ENCODE measurements at regions not wholly inside any gene's neighbourhood (a gene's known extent, or its start where the extent isn't known, plus 50 kb on each side); places are given as distances from the start of the nearest gene placed in this dataset.
A peak's percentile ranks its signal among the peaks of the same experiment; 100 is the strongest.

- no peak for DNase-seq
- Mint-ChIP-seq H3K27ac (peak overlapping the region; percentile 70 to 82), H3K36me3 (ENCODE audit: insufficient read depth) (peaks cover 8% of the 10 kb centered on the region), H3K4me3 (no peak overlapping the region), H3K27me3 (no peaks in the 10 kb centered on the region), H3K4me1 (ENCODE audit: low read depth in 2 of 2) (peaks cover 10 to 33% of the 10 kb centered on the region in 2 donors), H3K9me3 (no peaks in the 10 kb centered on the region)
- no peak for ATAC-seq (replicated peaks)
Measured at GRCh38 chr12:124410354-124411175, 115.7 kb downstream of the RFLNA start.

- ATAC-seq (replicated peaks), result no peak
- DNase-seq, result no peak
- peaks cover 8% of the 10 kb centered on the region for H3K36me3 Mint-ChIP-seq (ENCODE audit: insufficient read depth)
- H3K27ac Mint-ChIP-seq, result peak overlapping the region in 1 of 2 donors; percentile 65
- peaks cover 13 to 26% of the 10 kb centered on the region in 2 donors for H3K4me1 Mint-ChIP-seq (ENCODE audit: low read depth in 2 of 2)
- H3K4me3 Mint-ChIP-seq, result no peak overlapping the region
- no peaks in the 10 kb centered on the region for H3K27me3 Mint-ChIP-seq
- no peaks in the 10 kb centered on the region for H3K9me3 Mint-ChIP-seq
Measured at GRCh38 chr12:124408822-124409517, 114.1 kb downstream of the RFLNA start.

- Mint-ChIP-seq H3K9me3 (no peaks in the 10 kb centered on the region), H3K4me3 (no peak overlapping the region), H3K4me1 (ENCODE audit: low read depth in 2 of 2) (peaks cover 16 to 24% of the 10 kb centered on the region in 2 donors), H3K36me3 (ENCODE audit: insufficient read depth) (peaks cover 14% of the 10 kb centered on the region), H3K27ac (peak overlapping the region; percentile 70 to 82), H3K27me3 (no peaks in the 10 kb centered on the region)
- DNase-seq (no peak), ATAC-seq (replicated peaks) (no peak)
Measured at GRCh38 chr12:124407074-124407473, 112.2 kb downstream of the RFLNA start.

GRCh38 chr12:124406043-124406442 lies 111.2 kb downstream of the RFLNA start:
- no peaks in the 10 kb centered on the region for H3K27me3 Mint-ChIP-seq
- H3K9me3 Mint-ChIP-seq, result no peaks in the 10 kb centered on the region

GRCh38 chr12:124405592-124405991 lies 110.7 kb downstream of the RFLNA start:
- Mint-ChIP-seq H3K4me1 (ENCODE audit: low read depth in 2 of 2) (peaks cover 17 to 21% of the 10 kb centered on the region in 2 donors), H3K36me3 (ENCODE audit: insufficient read depth) (peaks cover 18% of the 10 kb centered on the region), H3K4me3 (no peak overlapping the region)

More at GRCh38 chr12:124406043-124406442, 111.2 kb downstream of the RFLNA start:
- DNase-seq (no peak), ATAC-seq (replicated peaks) (no peak)
- peak overlapping the region; percentile 38 to 82 for H3K27ac Mint-ChIP-seq
- peaks cover 17 to 26% of the 10 kb centered on the region in 2 donors for H3K4me1 Mint-ChIP-seq (ENCODE audit: low read depth in 2 of 2)
- H3K36me3 Mint-ChIP-seq (ENCODE audit: insufficient read depth), result peaks cover 16% of the 10 kb centered on the region
- no peak overlapping the region for H3K4me3 Mint-ChIP-seq

GRCh38 chr12:124405151-124405550 lies 110.3 kb downstream of the RFLNA start:
- H3K4me1 Mint-ChIP-seq (ENCODE audit: low read depth in 2 of 2), result peaks cover 17 to 18% of the 10 kb centered on the region in 2 donors

More at GRCh38 chr12:124405592-124405991, 110.7 kb downstream of the RFLNA start:
- Mint-ChIP-seq H3K9me3 (no peaks in the 10 kb centered on the region), H3K27me3 (no peaks in the 10 kb centered on the region), H3K27ac (peak overlapping the region in 1 of 2 donors; percentile 38)
- ATAC-seq (replicated peaks) (no peak), DNase-seq (no peak)

GRCh38 chr12:124404162-124404784 lies 109.4 kb downstream of the RFLNA start:
- no peak overlapping the region for H3K4me3 Mint-ChIP-seq
- no peak for ATAC-seq (replicated peaks)
- H3K27me3 Mint-ChIP-seq, result no peaks in the 10 kb centered on the region
- DNase-seq, result no peak
- H3K36me3 Mint-ChIP-seq (ENCODE audit: insufficient read depth), result peaks cover 15% of the 10 kb centered on the region
- H3K27ac Mint-ChIP-seq, result no peak overlapping the region
- no peaks in the 10 kb centered on the region for H3K9me3 Mint-ChIP-seq
- peaks cover 17% of the 10 kb centered on the region in 2 donors for H3K4me1 Mint-ChIP-seq (ENCODE audit: low read depth in 2 of 2)

More at GRCh38 chr12:124405151-124405550, 110.3 kb downstream of the RFLNA start:
- Mint-ChIP-seq H3K4me3 (no peak overlapping the region), H3K27me3 (no peaks in the 10 kb centered on the region), H3K27ac (peak overlapping the region in 1 of 2 donors; percentile 52), H3K36me3 (ENCODE audit: insufficient read depth) (peaks cover 15% of the 10 kb centered on the region), H3K9me3 (no peaks in the 10 kb centered on the region)
- ATAC-seq (replicated peaks), result no peak
- DNase-seq, result no peak

- Mint-ChIP-seq H3K4me1 (ENCODE audit: low read depth in 2 of 2) (peaks cover 17 to 19% of the 10 kb centered on the region in 2 donors), H3K9me3 (no peaks in the 10 kb centered on the region), H3K27me3 (no peaks in the 10 kb centered on the region), H3K36me3 (ENCODE audit: insufficient read depth) (peaks cover 18% of the 10 kb centered on the region), H3K4me3 (no peak overlapping the region), H3K27ac (peak overlapping the region; percentile 73 to 84)
- DNase-seq (no peak), ATAC-seq (replicated peaks) (no peak)
Measured at GRCh38 chr12:124403273-124403672, 108.4 kb downstream of the RFLNA start.

- H3K4me1 Mint-ChIP-seq (ENCODE audit: low read depth in 2 of 2), result peaks cover 16 to 19% of the 10 kb centered on the region in 2 donors
- peaks cover 18% of the 10 kb centered on the region for H3K36me3 Mint-ChIP-seq (ENCODE audit: insufficient read depth)
- peak overlapping the region; percentile 41 to 65 for H3K27ac Mint-ChIP-seq
- no peaks in the 10 kb centered on the region for H3K27me3 Mint-ChIP-seq
- DNase-seq (no peak), ATAC-seq (replicated peaks) (no peak)
- H3K4me3 Mint-ChIP-seq, result no peak overlapping the region
- no peaks in the 10 kb centered on the region for H3K9me3 Mint-ChIP-seq
Measured at GRCh38 chr12:124402248-124403066, 107.6 kb downstream of the RFLNA start.

- Mint-ChIP-seq H3K4me1 (ENCODE audit: low read depth in 2 of 2) (peaks cover 9 to 15% of the 10 kb centered on the region in 2 donors), H3K36me3 (ENCODE audit: insufficient read depth) (peaks cover 18% of the 10 kb centered on the region), H3K4me3 (no peak overlapping the region), H3K27ac (peak overlapping the region in 1 of 2 donors; percentile 65), H3K9me3 (no peaks in the 10 kb centered on the region), H3K27me3 (no peaks in the 10 kb centered on the region)
- ATAC-seq (replicated peaks) (no peak), DNase-seq (no peak)
Measured at GRCh38 chr12:124401704-124402221, 106.9 kb downstream of the RFLNA start.

GRCh38 chr12:124400124-124400523 lies 105.2 kb downstream of the RFLNA start:
- Mint-ChIP-seq H3K27me3 (no peaks in the 10 kb centered on the region), H3K4me3 (no peak overlapping the region), H3K4me1 (ENCODE audit: low read depth in 2 of 2) (peaks cover 11 to 13% of the 10 kb centered on the region in 2 donors), H3K27ac (peak overlapping the region in 1 of 2 donors; percentile 20), H3K9me3 (no peaks in the 10 kb centered on the region), H3K36me3 (ENCODE audit: insufficient read depth) (peaks cover 26% of the 10 kb centered on the region)
- DNase-seq (no peak), ATAC-seq (replicated peaks) (no peak)

GRCh38 chr12:124399622-124400021 lies 104.7 kb downstream of the RFLNA start:
- no peak overlapping the region for H3K4me3 Mint-ChIP-seq
- peaks cover 26% of the 10 kb centered on the region for H3K36me3 Mint-ChIP-seq (ENCODE audit: insufficient read depth)
- ATAC-seq (replicated peaks), result no peak
- DNase-seq, result no peak
- H3K27ac Mint-ChIP-seq, result no peak overlapping the region
- peaks cover 11% of the 10 kb centered on the region in 2 donors for H3K4me1 Mint-ChIP-seq (ENCODE audit: low read depth in 2 of 2)
- H3K27me3 Mint-ChIP-seq, result no peaks in the 10 kb centered on the region
- no peaks in the 10 kb centered on the region for H3K9me3 Mint-ChIP-seq
